ENCODE measurements at regions not wholly inside any gene's neighbourhood (a gene's known extent, or its start where the extent isn't known, plus 50 kb on each side); places are given as distances from the start of the nearest gene placed in this dataset.

DNA sequence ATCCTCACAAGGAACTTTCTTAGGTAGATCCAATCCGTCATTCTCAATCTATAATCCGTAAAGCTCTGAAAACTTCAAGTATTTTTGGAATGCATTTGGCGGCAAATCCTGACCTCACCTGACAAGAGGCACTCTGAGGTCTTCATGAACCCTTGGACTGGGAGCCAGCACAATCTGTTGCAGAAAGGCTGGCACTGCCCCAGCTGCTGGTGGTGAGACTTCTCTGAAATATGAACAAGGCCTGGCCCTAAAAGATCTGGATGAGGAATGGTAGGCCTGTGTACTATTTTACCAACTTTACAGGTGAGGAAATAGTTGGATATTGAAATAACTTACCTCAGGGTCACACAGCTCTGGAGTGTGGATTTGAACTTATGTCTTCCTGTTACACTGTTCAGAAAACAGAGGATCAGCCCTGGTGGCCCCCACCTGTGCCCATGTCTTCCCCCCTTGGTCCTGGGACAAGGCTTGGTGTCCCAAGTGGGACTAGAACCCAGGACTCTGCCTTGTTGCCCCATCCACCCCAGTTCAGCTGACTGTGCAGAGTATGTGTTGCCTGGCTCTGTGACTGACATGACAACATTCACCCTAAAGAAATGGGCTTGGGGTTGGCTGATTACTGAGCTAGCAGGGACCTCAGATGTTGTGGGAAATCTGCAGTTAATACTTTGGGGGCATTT is 471.4 kb downstream of the MN1 start:
- TF ChIP-seq, protein P1, sequence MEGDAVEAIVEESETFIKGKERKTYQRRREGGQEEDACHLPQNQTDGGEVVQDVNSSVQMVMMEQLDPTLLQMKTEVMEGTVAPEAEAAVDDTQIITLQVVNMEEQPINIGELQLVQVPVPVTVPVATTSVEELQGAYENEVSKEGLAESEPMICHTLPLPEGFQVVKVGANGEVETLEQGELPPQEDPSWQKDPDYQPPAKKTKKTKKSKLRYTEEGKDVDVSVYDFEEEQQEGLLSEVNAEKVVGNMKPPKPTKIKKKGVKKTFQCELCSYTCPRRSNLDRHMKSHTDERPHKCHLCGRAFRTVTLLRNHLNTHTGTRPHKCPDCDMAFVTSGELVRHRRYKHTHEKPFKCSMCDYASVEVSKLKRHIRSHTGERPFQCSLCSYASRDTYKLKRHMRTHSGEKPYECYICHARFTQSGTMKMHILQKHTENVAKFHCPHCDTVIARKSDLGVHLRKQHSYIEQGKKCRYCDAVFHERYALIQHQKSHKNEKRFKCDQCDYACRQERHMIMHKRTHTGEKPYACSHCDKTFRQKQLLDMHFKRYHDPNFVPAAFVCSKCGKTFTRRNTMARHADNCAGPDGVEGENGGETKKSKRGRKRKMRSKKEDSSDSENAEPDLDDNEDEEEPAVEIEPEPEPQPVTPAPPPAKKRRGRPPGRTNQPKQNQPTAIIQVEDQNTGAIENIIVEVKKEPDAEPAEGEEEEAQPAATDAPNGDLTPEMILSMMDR (conservative IDR thresholded peaks at IDR 0.05) = no peak
- Histone ChIP-seq H2AK5ac (ENCODE audit: insufficient read length, low read length) (no peak overlapping the region), H4K20me1 (ENCODE audit: control insufficient read depth, insufficient read depth, insufficient read length) (no peaks in the 10 kb centered on the region), H3K18ac (ENCODE audit: insufficient read length, low read depth, low read length) (no peak overlapping the region), H4K8ac (replicated peaks; ENCODE audit: insufficient read length, low read depth, low read length) (no peak overlapping the region), H3K56ac (ENCODE audit: insufficient read length, low read depth, low read length) (no peak overlapping the region), H3K9ac (ENCODE audit: extremely low read depth, insufficient read length, low read length) (no peak overlapping the region), H3K27ac (ENCODE audit: insufficient read length, low read depth, low read length) (no peak overlapping the region), H3K9me3 (ENCODE audit: control insufficient read depth, low read depth, low read length) (no peaks in the 10 kb centered on the region), H2BK15ac (ENCODE audit: low read depth, low read length) (no peak overlapping the region), H3K23me2 (ENCODE audit: insufficient read length, low read depth, low read length, poor library complexity, severe bottlenecking) (no peaks in the 10 kb centered on the region), H3K4me2 (ENCODE audit: insufficient read depth, insufficient read length, low read length) (no peak overlapping the region), H3K14ac (ENCODE audit: insufficient read depth, low read length) (no peak overlapping the region; the same call in 1 of the 2 replicates), H3K79me2 (ENCODE audit: insufficient read depth, low read length) (no peaks in the 10 kb centered on the region), H3T11ph (ENCODE audit: low read length) (no peak overlapping the region), H3K4me1 (ENCODE audit: insufficient read depth, low read length) (no peaks in the 10 kb centered on the region), H2AFZ (ENCODE audit: low read length) (no peak overlapping the region), H4K91ac (ENCODE audit: insufficient read length, low read depth, low read length) (no peak overlapping the region), H2BK12ac (ENCODE audit: insufficient read length, low read depth, low read length) (no peak overlapping the region), H2BK120ac (ENCODE audit: low read depth, low read length, poor library complexity, severe bottlenecking) (no peak overlapping the region), H3K4ac (ENCODE audit: low read depth, low read length) (no peak overlapping the region), H2BK5ac (ENCODE audit: insufficient read length, low read length) (no peak overlapping the region), H3K79me1 (ENCODE audit: insufficient read depth, low read depth, low read length, poor library complexity, severe bottlenecking) (no peaks in the 10 kb centered on the region), H4K5ac (ENCODE audit: insufficient read length, low read depth, low read length) (no peak overlapping the region), H2BK20ac (ENCODE audit: low read depth, low read length, poor library complexity, severe bottlenecking) (no peak overlapping the region), H3K27me3 (ENCODE audit: insufficient read depth, low read length) (no peaks in the 10 kb centered on the region), H3K23ac (ENCODE audit: insufficient read length, low read depth, low read length) (no peak overlapping the region)
- DNase-seq = peak; percentile 12
- no peak overlapping the region; a peak in 1 of 7 replicates for H3K27ac Mint-ChIP-seq
- no peaks in the 10 kb centered on the region for H3K36me3 Mint-ChIP-seq (ENCODE audit: insufficient read depth in 1 of 3, low read depth in 3 of 3)
- peaks cover 31% of the 10 kb centered on the region for H3K27me3 Mint-ChIP-seq (ENCODE audit: low read depth)
- WGBS (ENCODE audit: extremely low coverage, insufficient read length, low lambda C conversion rate) = no CpG with 5 or more reads among the region's 3 CpGs
- peaks cover 15 to 23% of the 10 kb centered on the region in 2 experiments for H3K4me1 Mint-ChIP-seq
- no peaks in the 10 kb centered on the region for H3K9me3 Mint-ChIP-seq
- no peak overlapping the region for H3K4me3 Mint-ChIP-seq
